ENCODE measurements at regions not wholly inside any gene's neighbourhood (a gene's known extent, or its start where the extent isn't known, plus 50 kb on each side); places are given as distances from the start of the nearest gene placed in this dataset.
"Not testable (repeated sequence)": the region's sequence is repeated elsewhere in the genome, so short reads cannot be mapped to it uniquely, and the experiment has no call there.

DNA sequence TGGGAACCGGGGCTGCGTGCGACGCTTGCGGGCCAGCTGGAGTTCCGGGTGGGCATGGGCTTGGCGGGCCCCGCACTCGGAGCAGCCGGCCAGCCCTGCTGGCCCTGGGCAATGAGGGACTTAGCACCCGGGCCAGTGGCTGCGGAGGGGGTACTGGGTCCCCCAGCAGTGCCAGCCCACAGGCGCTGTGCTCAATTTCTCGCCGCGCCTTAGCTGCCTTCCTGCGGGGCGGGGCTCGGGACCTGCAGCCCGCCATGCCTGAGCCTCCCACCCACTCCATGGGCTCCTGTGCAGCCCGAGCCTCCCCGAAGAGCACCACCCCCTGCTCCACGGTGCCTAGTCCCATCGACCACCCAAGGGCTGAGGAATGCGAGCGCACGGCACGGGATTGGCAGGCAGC, 63.8 kb downstream of the PLXNA1 start:
- not testable (repeated sequence) for DNase-seq

DNA sequence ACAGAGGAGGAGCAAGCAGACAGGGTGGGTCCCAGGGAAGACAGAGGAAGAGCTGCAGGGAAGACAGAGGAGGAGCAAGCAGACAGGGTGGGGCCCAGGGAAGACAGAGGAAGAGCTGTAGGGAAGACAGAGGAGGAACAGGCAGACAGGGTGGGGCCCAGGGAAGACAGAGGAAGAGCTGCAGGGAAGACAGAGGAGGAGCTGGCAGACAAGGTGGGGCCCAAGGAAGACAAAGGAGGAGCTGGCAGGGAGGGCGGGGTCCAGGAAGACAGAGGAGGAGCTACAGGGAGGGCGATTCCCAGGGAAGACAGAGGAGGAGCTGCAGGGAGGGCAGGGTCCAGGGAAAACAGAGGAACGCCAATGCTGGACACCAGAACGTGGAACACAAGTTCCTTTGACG, 66.5 kb downstream of the PLXNA1 start:
- DNase-seq, result no peak

DNA sequence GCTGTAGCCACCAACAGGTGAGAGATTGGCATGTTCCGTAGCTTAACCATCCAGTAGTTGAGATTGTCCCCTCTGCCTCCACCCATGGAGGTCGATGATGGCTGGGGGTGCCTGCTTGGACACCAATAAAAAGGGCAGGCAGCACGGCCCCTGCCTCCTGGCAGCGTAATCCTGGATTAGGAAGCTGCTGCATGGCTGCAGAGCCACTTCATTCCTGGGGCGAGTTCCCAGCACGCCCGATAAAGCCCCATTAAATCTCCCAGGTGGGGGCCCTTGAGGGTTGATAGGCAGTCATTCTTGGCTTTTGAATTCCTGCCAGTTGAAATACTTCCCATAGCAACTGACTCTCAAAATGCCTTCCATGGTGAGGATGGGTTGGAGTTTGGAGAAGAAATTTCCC, 67.8 kb downstream of the PLXNA1 start:
- no peak for DNase-seq

DNA sequence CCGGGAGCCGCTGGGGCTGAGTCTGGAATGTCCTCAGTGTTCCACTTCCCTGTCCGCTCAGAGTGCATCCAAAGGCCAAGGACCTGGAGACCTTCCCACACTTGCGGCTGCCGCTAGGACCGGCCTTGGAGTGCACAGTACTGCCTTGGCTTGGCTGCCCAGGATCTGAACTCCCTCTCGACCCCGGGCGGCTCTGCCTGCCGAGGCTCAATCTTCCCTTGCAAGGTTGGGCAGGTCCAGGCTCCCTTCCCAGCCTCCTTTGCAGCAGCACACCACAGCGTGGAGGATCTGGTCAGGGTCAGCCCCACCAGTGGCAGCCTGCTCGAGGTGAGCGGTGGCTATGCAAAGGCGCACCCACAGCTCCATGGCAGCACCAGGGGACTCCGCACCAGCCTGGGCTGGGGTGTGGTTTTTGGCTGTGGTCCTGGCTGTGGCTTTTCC, 69.2 kb downstream of the PLXNA1 start:
- no peak for DNase-seq

DNA sequence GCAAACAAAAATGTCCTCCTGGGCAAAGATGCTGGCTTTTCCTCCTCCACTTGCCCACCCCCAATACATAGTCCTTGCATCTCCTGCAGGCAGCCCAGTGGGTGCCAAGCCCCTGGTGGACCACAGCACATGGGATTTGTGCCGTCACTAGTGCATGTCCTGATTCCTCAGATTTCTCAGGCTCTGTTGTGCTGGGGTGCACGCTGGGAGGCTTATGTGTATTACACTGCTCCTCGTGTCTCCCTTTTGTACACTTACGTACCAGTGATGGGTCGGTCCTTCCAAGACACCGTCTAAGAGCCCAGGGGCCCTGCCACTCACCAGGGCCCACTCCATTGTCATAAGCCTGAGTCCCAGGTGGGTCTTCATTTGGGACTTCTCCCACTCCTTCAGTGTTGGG, 70.1 kb downstream of the PLXNA1 start:
- no peak for DNase-seq

DNA sequence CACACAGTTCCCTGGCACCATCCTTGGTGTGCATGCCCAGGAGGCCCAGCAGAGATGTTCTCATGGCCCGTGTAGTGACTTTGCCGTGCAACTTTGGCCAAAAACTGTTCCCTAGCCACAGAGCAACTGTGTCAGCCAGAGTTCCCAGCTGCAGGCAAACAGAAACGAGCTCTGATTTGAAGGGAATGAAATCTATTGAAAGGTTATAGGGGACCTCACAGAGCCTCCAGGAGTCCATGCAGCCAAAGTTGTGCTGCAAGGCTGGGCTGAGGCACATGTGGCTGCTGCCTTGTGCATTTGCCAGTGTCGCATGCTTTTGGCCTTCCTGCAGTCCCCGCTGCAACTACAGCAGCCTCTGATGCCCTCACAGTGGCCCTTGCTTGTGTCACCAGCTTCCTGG, 70.5 kb downstream of the PLXNA1 start:
- DNase-seq, result no peak

DNA sequence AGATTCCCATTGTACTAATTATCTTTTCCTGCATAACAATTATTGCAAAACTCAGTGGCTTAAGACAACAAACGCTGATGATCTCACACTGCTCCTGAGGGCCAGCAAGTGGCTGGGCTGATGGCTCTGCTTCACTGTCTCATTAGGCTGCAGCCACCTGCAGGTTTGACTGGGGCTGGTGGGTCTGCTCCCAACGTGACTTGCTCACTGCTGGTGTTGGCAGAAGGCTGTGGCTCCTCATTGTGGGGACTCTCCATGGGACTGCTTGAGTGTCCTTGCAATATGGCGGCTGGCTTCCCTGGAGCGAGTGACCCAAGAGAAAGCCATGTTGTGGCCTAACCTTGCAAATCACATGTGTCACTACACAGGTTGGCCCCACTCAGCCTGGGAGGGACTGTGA, 71.1 kb downstream of the PLXNA1 start:
- DNase-seq, result no peak

DNA sequence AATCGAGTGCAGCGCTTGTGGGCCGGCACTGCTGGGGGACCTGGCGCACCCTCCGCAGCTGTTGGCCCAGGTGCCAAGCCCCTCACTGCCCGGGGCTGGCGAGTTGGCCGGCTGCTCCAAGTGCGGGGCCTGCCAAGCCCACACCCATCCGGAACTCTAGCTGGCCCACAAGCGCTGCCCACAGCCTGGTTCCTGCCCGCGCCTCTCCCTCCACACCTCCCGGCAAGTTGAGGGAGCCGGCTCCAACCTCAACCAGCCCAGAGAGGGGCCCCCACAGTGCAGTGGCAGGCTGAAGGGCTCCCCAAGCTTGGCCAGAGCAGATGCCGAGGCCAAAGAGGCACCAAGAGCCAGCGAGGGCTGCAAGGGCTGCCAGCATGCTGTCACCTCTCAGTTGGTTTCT, 73.4 kb downstream of the PLXNA1 start:
- DNase-seq, result no peak

DNA sequence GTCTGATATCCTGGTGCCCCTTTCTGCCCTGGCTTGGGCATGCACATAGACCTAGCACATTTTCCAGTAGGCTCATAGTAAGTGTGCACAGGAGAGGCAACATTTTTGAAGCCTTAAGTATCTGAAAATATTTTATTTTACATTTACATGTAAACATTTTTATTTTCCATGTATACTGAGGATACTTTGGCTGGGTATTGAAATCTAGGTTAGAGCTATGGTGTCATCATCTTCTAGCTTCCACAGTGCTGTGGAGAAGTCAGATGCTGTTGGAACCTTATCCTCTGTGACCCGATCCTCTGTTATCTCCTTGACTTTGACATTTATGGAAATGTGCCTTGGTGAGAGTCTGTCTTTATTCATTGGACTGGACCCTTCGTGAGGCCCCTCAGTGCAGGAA, 74.1 kb downstream of the PLXNA1 start:
- no peak for DNase-seq

DNA sequence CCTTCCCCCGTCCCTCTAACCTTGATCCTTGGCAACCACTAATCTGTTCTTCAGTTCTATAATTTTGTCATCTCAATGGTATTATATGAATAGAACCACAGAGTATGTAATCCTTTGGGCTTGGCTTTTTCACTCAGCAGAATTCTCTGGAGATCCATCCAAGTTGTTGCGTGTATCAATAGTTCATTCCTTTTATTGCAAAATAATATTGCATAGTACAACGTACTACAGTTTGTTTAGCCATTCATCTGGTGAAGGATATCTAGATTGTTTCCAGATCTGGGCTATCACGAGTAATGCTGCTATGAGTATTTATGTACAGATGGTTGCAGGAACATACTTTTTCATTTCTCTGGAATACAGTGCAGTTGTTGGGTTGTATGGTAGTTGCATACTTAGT, 76.2 kb downstream of the PLXNA1 start:
- DNase-seq, result no peak

DNA sequence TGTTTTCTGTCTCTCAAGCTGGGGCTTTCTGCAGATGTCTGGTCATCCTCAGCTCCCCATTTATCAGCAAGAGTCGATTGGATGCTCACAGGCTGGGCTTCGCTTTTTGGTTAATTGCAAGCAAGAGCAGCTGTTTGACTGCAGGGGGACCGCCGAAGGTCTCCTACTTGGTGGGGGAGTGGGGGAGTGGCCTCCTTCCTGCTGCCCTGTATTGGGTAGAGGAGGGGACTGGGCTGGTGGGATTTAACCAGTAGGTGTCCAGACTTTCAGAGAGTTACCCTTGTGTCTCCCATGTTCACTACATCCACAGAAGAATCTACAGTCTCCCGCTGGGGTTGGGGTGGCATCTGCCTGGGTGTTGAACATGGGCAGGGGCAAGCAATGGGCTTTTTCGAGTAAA, 78.7 kb downstream of the PLXNA1 start:
- DNase-seq, result no peak

DNA sequence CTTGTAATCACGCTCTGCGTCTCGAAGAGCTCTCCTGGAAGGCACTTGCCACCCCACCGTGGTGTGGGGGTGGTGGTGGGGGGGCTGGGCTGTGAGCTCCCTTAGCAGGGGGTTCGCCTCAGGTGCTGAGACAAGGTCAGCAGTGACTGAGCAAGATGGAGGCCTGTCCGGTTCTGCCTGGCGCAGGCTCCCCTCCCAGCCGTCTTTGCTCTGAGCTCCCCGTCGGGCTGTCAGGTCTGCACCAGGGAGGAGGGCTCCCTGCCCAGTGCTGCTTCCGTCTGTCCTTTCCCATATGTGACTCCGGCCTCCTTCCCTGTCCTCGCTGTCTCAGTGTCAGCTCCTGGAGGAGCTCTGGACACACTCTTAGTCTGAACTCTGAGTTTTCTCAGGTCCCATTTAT, 80.0 kb downstream of the PLXNA1 start:
- no peak for DNase-seq

DNA sequence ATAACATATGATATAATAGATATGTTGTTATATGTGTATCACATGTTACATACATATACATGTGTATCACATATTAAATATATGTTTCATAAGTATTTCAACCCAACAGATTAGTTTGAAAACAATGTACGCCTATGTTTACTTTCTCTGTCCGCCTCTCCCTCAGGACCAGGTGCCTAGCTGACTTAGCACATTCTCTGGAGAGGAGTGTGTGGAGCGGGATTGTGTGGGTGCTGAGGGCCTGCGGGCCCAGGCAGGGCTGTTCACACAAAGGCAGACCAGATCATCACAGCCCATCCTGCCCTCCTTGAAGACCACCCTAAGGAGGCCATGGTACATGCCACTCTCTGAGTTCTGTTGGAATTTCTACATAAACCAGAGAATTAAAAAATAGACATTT, 81.0 kb downstream of the PLXNA1 start:
- no peak for DNase-seq

DNA sequence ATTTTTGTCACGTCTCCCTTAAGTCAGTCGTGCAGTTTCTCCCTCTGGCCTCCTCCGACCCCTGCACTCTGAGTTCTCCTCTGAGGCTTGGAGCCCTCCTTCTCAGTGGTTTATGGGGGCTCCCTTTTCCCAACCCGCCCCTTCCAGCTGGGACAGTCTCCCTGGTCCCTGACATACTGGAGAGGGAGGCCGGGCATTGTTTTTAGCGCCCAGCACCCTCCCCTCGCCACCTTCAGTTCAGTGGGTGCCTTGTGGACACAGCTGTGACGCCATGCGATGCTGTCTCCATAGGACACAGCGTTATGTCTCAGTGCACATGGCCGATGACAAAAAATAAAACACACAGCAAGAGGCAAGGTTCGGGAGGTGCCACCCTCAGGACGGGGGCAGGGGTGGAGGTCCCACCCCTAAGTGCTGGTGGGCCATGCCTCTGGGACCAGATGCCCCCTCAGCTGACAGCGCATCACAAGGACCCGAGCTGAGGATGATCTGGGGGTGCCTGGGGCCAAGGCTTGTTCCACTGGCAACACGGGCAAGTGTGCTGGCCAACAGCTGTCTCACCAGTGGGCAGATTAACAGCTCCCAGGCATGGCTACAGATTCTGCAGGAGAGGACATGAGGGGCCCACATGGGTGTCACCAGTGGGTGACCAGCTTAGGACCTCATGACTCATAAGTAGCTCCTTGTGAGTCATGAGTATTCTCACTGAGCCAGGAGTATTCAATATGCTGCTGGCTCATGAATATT, 81.6 kb downstream of the PLXNA1 start:
- peak; percentile 72 for DNase-seq

DNA sequence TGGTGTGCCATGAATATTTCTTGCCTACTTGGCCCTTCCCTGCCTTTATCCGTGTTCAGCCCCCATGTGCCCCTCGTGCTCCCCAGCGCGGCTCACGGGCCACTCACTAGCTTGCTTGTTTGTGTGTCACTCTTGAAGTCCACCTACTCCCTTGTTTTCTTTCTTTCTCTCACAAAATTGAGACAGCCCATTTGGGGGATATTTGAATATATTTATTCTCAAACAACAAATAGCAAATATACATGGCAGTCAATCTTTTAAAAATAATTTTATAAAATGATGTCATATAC, 82.2 kb downstream of the PLXNA1 start:
- no peak for DNase-seq

DNA sequence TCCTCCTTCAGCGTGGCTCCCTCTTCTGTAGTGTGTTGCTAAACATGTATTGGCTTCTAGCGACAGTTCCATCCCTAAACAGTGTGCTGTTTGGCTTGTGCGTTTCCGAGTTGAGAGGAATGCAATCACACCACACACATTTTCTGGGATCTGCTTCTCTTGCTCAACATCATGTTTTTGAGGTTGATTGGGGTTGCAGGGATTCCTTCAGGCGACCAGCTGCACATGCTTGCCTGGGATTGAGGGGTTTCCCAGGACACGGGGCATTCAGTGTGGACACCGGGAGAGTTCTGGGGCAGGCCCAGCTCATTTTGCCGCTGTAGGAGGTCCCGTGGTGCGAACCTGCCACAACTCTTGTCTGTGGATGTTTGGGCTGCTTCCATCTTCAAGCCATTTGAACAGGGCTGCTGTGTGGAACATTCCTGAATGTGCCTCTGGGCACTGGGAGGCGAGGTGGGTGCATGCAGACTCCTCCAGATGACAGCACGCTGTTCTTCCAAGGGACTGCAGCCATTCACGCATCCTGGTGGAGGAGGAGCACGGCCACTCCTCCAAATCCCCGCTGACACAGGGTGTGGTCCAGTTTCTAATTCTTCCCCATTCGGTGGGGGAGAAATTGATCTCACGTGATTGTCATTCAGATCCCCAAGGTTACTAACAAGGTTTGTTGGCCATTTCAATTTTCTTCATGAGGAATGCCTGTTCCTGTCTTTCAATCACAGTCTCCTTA, 82.8 kb downstream of the PLXNA1 start:
- no peak for DNase-seq

DNA sequence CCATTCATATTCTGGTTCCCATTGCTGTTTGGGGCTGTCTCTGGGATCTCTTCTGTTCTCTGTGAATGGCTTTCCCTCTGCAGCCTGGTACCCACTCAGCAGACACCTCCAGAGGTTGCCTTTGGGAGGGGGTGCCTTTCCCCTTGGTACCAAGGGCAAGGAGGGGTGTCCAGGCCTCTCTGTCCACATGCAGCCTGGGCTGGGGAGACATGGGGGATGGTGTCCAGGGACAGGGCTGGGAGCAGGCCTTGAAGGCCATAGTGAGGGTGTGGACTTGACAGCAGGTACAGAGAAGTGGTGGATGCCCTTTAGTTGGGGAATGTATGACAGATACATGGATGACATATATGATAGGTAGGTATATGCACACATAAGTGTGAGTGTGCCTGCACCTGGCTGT, 83.7 kb downstream of the PLXNA1 start:
- DNase-seq, result no peak

DNA sequence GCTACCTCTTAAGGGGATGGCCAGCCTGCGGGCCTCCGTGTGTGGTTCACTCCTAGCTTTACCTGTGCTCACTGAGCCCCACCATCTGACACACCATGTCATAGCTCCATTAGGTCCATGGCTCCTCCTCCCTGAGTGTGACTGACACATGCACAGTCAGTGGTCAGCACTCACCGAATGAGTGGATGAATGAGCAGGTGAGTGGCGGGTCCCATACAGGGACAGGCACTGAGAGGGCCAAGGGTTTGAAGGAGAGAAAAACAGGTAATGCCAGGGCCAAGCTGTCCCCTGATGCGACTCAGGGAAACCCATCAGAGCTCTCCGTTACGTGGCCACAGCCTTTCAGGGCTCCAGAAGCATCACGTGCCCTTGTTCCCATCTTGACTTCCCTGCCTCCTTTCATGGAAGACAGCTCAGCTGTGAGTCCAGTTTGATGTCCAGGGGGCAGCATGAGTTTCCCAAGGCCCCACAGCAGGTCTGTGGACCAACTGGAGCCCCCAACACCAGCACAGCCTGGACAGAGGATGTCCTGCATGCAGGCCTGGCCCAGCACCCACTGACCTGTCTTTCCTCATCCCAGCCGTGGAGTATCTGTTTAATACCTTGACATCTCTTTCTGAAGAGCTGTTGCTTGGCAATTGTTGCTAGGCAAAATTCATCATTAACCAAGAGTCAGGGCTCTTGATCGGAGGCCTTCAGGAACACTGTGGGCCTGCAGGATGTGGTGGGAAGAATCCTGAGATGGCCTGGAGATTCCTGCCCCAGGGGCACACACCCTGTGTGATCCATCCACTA, 84.4 kb downstream of the PLXNA1 start:
- DNase-seq, result no peak

DNA sequence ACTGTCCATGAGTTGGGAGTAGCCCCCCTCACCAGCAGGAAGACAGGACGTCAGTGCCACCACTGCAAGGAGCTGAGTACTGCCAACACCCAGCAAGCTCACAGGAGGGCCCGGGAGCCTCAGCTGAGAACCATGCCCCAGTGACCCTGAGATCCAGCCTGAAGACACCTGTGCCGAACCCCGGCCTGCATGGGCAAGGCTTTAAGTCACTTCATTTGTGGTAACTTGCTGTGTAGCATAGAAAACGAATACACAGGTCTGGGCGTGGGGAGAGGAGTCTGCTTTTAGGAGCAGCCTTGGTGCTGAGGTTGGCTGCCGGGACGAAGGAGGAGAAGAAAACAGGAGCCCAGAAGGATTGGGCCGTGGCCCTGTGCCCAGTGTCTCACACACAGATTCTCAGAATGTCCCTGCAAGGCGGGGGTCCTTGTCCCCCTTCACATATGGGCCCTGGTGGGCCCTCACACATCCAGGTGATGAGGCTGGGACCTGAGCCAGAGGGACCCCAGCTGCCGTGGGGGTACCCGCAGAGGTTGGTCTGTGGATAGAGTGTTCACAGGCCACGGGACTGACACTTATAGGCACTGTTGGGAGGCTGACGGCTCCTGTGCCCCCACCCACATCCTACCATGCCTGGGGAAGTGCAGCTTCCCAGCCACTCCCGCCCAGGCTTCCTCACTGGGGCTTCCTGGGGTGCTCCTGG, 85.3 kb downstream of the PLXNA1 start:
- no peak for DNase-seq

DNA sequence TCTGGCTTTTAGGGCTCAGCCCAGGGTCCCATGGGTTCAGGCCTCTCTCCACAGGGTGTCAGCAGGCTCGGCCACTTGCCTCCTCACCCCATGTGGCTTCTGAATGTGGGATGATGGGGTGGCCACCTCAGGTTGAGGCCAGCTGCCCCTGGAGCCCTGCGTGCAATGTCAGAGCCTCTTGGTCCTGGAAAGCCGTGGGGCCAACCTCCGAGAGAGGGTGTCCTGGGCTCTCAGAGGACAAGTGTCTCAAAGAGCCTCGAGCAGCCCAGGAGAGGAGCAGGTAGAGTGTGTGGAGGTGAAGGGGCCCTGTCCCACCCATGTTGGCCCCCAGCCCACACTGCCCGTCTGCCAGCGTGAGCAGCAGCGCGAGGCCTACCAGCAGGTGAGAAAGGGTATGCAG, 86.0 kb downstream of the PLXNA1 start:
- DNase-seq, result no peak

DNA sequence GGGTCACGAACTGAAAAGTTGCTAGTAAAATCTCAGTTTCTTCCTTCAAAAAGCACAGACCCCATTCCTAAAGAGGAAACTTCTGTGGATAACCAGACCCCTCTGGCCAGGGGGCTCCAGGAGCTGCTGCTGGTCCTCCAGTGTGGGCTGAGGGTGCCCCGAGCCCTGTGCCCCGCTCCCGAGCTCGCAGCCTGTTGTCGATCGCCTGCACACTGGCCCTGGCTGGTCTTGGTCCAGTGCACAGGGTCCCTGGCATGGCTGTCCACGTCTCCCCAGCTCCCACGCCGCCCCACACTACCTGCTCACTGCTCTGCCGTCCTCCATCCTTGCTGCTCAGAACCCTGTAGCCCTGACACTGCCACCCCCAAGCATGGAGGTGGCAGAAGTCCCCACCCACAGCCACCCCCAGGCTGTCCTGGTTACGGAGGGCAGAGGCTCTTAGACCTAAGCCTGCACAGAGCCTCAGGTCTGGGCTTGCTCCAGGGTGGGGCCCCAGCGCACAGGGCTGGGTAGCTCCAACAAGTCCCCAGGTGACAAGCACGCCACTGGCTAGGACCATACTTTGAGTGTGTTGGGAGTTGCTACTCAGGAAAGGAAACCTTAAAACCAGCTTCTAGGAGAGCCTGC, 87.0 kb downstream of the PLXNA1 start:
- no peak for DNase-seq

DNA sequence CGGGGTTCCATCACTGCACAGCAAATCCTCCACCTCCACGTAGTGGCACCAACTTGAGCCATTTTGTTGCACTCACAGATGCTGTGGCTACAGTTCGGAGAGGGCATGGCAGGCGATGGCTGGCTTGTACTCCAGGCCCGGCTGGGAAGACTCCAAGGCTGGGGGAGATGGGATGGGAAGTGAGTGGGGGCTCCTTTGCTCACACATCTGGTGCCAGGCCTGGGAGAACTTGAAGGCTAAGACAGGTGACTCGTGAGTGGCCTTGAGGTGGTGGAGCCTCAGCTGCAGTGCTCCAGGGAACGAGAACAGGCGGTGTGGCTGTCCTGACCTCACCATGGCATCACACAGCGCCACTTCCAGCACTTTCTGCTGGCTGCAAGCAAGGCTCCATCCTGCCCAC, 87.9 kb downstream of the PLXNA1 start:
- DNase-seq, result no peak

DNA sequence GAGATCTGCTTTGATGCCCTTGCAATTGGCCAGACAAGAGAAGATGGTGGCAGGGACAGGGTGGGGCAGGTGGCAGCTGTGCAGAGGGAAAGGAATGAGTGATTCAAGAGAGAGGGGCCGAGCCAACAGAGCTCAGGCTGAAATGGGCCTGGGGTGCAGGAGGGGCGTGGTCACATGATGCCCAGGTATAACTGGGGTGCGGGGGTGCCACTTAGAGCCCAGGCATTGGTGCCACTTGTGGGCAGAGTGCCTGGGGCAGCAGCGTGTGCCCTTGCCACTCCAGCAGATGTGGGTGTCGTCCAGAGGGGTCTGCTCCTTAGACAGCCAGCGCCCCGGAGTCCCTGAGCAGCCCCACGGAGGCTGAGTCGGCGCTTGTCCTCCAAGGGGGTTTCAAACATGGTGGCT, 88.7 kb downstream of the PLXNA1 start:
- DNase-seq, result no peak
